Activated CD8-positive, alpha-beta memory T cell treated with anti-CD3 and anti-CD28 coated beads for 4 hours (primary cell): ENCODE measurements at regions not wholly inside any gene's neighbourhood (a gene's known extent, or its start where the extent isn't known, plus 50 kb on each side); places are given as distances from the start of the nearest gene placed in this dataset.
"Not testable (repeated sequence)": the region's sequence is repeated elsewhere in the genome, so short reads cannot be mapped to it uniquely, and the experiment has no call there.

Experiments
- DNase-seq, 2 donors: peaks; one replicate each; pipeline ENCODE4 v3.0.0-alpha.2; 2020; ENCODE audit warnings: low read depth in 2 of 2

DNA sequence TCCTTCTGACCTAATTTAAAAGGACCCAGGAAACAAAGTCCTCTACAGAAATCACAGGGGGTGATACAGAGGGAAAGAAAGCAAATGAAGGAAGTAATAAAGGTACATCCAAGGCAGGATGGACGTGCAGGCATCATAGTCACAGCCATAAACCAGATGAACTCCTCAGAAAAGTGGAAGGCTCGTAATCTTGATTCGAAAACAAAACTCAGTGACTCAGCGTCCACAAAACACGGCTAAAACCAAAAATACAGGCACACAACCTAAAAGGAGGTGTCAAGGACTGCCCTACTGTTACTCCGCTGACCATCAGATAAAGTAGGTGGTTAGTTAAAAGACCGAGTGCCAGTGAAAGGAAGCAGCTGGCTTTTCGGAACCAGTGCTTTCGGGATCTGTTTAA, 81.5 kb downstream of the TRIM69 start:
- not testable (repeated sequence) for DNase-seq

DNA sequence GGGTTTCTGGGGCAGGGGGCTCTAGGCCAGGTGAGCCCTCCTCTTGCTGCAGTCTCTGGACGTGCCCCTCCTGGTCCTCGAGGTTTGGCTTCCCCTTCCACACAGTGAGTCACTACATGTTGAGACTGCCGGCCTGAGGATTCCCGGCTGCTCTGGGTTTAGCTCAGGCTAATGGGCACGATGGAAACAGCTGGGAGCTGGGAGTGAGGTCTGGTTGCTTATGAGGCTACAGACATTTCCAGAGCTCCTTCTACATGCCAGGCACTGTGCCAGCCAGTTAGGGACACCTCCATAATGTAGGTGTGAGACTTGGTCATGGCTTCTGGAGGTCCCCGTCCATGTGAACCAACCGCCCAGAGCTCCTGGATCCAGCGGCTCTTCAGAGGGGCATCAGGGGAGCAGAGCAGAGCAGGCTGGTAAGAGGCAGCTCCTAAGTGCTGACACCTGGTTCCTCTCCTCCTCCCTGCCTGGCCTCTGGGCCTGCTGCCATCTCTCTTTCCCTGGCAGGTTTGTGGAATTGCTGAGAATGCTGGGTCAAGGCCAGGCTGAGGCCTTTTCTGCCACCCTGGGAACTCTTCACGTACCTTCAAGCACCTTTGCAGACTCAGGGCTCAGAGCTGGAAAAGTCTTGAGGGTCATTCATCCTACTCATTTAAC, 83.1 kb downstream of the TRIM69 start:
- not testable (repeated sequence) for DNase-seq

DNA sequence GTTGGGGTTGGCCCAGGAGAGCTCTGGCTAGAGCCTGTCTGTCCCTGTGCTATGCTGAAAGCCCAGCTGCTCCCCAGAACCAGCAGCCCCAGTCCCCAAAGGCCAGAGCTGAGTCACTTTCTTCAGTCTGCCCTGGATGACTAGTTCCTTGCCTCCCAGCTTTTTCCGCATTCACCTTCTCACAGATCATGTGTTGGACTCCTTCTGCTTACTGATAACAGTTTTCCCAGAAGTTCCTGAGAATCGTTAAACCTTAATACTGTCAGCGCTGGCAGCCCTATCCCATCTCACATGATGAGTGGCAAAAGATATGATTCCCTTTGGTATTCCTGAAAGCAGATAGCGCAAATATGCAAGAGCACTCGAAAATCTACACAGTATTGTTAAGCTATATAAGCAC, 84.2 kb downstream of the TRIM69 start:
- DNase-seq, result not testable (repeated sequence)

DNA sequence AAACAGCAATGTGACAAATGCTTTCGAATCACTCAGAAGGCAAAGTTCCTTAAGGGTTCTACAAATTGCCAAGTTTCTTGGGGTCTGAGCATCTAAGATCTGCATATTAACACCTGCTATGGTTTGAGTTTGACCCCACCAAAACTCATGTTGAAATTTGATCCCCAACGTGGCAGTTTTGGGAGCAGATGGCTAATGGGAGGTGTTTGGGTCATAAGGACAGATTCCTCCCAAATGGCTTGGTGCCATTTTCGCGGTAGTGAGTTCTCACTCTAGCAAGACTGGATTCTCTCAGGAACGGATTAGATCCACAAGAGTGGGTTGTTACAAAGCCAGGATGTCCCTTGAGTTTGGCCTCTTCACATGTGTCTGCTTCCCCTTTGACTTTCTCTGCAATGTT, 84.6 kb downstream of the TRIM69 start:
- not testable (repeated sequence) for DNase-seq

DNA sequence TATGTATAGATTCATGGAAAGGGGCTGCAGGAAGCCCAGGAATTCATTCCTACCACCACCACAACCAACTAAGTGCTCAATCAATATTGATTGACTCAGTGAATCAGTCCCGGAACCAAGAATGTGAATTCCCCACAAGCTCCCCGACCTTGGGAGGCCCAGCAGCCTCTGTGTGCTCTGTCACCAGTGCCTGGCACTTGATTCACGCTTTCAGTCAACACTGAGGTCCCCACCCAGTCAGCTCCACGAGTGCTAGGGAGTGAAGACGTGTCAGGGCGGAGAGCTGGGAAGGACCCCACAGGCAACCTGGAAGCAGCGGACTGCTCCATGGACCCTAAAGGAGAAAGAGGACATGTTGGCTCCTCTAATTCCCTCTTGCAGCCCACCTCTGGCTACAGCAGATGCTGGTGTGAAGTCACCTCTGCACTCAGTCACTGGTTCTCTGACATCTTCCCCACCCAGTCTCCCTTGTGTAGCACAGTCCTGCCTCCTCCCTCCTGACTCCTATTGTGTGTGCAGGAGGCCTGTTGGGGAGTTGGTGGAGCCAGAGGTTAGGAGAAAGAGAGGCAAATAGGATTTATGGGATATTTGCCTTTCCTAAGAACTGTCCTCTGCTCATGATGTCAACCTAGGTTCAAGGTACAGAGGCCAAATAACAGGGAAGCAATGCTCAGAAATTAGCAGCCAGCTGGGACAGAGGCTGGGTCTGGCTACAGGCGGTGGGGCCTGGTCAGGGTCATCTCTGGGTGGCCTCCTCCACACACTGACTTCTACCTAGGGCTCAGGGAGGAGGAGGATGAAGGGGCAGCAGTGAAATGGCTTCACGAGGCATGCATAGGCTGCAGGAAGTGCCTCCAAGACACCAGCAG, 88.2 kb downstream of the TRIM69 start:
- DNase-seq, result not testable (repeated sequence)

DNA sequence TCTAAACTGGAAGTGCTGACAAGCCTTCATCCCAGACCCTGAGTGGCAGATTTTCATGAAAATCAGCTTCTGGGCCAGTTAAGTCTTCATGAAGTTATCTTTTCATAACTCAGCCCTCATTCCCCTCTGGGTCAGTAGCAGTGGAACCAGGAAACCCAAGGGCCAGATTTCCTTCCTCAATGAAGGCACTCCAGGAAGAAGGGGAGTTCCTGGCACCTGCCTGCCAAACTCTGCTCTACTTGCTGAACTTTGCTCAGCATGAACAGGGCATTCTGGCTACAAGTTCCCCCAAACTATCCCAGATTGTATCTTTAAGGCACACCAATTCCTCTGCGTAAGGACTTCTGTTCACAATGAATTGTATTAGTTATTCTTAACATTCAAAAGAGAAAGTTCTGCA, 90.3 kb downstream of the TRIM69 start:
- not testable (repeated sequence) for DNase-seq

DNA sequence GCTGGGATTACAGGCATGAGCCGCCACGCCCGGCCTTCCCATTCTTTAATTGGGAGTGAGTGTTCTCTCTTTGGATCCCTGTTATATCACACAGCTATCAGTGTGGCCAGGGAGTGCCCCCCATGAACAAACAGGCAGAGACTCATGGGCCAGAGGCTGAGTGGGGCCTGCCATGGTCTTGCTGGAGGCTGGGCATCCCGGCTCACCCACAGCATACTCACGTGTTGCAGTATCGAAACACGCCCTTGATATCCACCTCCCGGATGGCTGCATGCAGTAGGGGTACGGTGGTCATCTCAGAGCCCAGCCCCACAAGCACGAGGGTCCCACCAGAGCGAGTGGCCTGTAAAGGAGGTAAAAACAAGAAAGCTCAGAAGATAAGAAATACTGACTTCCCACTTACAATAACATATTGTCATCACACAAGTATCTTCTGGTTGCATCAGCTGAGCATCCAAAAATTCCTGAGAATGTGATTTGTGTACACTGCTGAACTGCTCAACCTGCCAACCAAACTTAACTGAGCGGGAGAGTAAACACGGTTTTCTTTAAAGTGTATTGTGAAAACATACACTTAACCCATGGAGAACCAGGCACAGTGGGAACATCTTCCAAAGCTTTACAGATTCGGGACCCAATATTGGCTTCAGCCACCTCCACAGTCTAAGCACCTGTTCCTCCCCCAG, 92.0 kb downstream of the TRIM69 start:
- not testable (repeated sequence) for DNase-seq

DNA sequence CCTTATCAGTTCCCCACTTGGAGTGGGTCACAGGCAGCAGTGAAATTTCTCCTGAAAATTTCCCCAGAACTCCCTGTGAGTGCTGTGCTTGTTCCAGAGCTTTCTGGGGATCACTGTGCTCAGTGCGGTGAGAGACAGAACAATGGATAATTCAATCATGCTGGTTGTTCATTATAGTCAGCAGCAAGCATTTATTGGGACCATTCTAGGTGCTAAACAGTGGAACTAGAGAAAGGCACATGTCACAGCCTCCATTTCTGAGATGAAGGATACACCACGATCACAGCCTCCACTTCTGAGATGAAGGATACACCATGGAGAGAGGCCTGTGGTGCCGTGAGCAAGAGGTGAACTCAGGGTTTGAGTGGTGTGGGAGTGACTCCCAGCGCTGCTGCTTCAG, 92.8 kb downstream of the TRIM69 start:
- DNase-seq, result not testable (repeated sequence)

DNA sequence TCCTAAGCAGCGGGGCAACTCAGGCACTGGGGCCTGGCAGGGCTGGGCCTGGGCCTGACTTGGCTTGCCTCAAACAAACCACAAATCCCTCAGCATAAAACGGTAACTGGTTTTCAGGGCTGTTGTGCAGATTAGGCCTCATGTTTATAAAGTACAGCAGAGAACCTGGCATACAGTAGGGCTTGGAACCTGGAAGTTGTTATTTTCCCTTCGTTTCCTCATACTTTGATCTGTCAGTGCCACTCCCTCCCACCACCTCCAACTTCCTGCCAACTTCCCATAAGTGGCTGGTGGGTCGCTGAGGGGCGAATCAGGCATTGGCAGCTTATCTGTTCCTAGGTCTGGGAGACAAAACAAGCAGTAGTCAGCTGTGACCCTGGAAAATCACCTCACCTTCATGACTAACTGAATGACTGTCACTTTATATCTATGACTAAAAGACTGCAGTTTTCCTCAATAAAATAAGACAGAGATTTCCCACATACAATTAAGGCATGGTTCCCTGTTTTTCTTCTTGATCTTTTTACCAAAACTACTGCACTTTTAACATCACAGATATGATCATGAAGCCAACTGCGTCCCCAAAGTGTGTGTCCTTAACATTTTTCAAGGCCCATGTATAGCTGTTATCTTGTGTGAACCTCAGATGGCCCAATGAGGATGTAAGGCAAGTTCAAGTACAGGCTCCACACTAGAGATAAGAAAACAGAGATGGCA, 94.5 kb downstream of the TRIM69 start:
- DNase-seq, result not testable (repeated sequence)

DNA sequence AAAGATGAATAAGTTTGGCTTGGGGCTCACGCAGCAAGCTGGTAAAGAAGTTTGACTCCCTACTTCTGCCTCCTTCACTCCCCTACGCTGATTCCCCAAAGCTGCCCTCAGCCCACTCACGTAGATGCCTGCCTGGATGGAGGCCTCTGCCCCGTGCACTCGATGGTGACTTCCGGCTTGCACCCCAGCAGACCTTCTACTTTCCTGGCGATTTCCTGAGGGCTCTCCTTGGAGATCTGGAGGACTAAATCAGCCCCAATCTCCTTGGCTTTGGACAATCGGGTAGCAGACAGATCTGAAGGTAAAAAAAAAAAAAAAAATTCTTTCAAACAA, 95.0 kb downstream of the TRIM69 start:
- DNase-seq, result not testable (repeated sequence)

DNA sequence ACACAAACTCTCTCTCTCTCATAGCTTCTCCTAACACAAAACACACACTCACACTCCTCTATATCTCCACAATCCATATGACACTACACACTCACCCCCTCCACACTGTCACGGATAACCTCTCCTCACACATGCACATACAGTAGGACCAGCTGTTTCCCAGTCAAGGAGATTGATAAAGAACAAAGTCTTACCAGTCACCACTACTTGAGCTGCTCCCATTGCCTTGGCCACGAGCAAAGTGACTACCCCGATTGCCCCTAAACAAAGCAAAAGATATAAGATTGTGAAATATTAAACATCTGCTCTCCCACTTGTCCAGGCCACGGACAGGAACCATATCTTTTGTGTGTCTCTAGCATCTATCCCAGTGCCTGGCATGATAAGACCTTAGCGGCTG, 95.8 kb downstream of the TRIM69 start:
- not testable (repeated sequence) for DNase-seq

DNA sequence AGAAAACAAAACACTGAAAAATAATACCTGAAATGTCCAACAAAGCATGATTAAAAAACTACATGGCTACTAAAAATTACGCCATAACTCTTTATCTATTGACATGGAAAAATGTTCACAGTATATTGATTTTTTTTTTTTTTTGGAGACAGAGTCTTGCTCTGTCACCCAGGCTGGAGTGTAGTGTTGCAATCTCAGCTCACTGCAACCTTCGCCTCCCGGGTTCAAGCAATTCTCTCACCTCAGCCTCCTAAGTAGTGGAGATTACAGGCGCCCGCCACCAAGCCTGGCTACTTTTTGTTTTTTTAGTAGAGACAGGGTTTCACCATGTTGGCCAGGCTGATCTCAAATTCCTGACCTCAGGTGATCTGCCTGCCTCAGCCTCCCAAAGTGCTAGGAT, 96.8 kb downstream of the TRIM69 start:
- DNase-seq, result not testable (repeated sequence)

DNA sequence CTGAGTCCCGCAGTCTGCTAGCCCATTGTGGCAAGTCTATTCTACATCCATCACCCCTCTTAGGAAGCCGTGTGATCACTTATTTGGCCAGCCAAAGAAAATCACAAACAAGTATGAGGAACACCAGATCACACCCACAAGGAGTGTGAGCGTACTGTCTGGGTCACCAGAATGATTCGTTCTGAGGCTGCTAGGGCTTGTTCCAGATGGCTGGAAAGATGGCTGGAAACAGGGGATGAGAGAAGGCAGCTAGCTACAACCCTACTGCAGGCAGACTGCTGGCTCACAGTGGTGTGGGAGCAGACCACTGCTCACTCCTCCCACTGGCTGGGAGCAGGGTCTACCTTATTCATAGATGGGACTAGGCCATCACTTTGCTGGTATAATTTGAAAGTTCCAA, 97.4 kb downstream of the TRIM69 start:
- DNase-seq, result not testable (repeated sequence)

DNA sequence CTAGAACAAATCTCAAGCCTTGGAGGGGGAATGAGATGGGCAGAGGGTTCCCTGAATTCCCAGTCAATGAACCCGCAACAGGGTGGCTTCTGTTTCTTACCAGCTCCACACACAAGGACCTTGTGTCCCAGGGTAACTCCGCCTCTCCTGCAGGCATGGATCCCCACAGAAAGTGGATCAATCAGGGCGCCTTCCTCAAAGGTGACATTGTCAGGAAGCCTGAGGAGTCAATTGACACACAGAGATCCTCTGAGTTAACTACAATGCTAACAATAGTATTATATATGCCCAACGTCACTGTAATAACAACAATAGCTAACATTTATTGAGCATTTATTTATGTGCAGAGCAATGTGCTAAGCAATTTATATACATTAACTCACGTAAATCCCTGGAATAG, 98.8 kb downstream of the TRIM69 start:
- not testable (repeated sequence) for DNase-seq

DNA sequence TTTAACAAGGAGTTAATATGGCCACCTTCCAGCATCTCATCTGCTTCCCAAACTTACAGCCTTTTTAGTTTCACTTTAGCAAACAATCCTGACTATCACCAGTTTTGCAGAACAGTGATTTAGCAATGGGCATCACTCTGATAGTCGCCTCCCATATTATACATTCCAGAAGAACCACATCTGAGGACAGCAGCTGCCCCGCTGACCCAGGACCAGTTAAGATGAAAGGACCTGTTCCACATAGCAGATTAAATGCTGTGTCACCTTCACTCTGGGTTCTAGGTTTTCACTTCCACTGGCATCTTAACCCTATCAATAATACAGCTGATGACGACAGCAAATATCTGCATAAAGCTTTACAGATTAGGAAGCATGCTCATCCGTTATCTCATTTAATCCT, 99.8 kb downstream of the TRIM69 start:
- no peak for DNase-seq

DNA sequence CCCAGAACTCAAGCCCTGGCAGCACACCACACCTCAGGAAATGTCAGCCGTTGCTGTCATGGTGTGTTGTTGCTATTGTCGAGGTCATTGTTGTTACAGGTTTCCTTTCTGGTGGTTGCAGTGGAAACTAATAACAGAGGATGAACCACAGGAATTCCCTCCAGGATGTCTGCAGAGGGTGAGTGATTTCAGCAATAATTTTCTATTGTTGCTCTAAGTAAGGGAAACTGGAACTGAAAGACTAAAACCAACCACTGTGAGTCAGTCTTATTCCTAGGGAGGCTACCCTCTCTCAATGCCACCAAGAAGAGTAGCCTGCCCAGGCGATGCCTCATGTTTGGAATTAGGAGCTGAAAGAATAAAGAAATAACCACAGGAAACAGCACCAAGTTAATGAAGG, 102.6 kb downstream of the TRIM69 start:
- DNase-seq, result not testable (repeated sequence)

DNA sequence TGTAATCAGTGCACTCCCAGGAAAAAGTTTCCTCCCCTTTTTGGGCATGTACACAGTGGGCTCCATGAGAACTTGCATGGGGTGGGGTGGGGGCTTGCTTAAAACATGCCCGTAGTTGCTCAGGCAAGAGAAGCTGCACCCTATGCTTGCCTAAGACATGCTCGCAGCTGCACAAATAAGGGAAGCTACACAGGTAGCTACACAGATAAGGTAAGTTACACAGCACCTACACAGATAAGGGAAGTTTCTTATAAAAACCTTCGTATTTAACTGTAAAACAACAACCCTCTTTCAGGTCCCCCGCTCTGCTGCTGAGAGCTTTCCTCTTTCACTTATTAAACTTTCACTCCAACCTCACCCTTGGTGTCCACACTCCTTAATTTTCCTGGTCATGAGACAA, 105.4 kb downstream of the TRIM69 start:
- not testable (repeated sequence) for DNase-seq

DNA sequence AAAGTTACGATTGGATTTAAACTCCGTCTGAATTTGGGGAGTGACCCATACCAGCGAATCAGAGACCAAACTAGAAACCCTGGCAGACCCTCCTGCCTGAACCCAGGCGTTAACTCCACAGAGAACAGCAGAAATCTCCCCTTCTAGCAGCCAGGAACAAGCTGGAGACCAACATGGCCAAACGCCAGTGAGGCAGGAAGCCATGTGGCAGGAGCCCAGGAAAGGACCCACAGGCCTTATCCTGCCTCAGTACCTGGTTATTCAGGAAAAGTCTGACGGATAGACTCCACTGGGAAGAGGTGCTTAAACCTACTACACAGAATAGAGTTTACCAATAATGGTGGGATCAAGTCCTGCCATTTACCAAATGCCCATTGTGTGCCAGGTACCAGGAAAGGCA, 106.6 kb downstream of the TRIM69 start:
- DNase-seq, result not testable (repeated sequence)

DNA sequence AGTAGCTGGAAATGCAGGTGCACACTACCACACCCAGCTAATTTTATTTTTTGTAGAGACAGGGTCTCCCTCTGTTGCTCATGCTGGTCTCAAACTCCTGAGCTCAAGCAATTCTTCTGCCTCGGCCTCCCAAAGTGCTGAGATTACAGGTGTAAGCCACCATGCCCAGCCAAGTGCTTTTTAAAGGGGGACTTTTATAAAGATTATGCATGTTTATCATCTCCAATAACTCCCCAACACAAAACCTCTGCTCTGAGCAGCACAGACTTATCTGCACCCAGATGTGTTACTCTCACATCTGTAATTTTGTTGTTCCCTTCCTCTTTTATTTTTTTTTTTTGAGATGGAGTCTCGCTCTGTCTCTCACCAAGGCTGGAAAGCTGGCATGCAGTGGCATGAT, 108.6 kb downstream of the TRIM69 start:
- not testable (repeated sequence) for DNase-seq

DNA sequence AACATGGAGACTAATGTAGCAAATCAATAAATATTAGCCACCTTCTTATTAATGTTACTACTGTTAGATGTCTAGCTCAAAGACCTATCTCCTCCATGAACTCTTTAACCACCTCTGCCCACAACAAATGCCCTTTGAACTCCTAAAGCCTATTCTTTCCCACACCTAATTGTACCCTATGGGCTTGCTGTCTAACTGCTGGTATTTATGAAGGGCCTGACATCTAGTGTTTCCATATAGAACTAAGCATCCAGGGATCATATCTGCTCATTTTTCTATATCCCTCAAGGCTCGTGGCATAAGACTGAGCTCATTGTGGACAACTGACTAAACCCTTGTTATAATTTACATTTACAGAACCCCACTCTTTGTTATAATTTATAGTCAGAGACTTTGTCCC, 109.8 kb downstream of the TRIM69 start:
- not testable (repeated sequence) for DNase-seq

DNA sequence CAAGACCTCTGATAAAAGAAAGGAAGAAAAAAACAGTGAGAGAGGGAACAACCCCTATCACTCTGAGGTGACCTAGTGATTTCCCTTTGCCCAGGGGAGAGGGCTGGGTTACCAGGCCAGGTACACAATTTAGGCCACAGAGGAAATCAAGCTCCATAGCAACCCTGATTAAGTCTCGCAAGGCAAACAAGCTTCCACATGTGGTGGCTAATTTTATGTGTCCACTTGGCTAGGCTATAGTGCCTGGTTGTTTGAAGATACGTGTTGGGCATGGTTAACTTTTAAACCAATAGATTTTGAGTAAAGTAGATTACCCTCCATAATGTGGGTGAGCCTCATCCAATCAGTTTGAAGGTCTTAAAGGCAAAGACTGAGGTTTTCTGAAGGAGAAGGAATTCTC, 108.9 kb upstream of the TERB2 start:
- not testable (repeated sequence) for DNase-seq

DNA sequence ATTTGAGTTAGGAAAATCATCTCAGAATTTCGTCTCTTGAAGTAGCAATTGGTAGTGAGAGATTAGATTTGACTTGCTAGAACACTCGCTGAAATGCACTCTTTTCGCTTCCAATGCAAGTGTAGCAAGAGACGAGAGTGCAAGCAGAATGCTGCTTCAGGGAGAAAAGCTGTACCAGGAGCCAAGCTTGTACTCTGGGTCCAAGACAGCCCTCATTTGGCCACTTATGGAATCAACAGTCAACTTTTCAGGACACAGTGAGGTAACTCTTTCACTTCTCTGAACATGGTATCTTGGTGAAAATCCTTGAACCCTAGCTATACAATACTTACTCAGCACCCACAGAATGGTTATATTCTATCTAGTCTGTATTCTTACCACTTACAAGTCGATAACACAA, 107.6 kb upstream of the TERB2 start:
- DNase-seq, result not testable (repeated sequence)
